Spleen (tissue), 7 donors: ENCODE measurements at regions not wholly inside any gene's neighbourhood (a gene's known extent, or its start where the extent isn't known, plus 50 kb on each side); places are given as distances from the start of the nearest gene placed in this dataset.

Experiments
- POLR2A ChIP-seq, 3 donors: fragments of 450-650 bp; IDR thresholded peaks; one replicate each; pipeline ENCODE4 v1.5.1; 2017; ENCODE audit warnings: antibody characterized with exemption in 3 of 3, mild to moderate bottlenecking in 1 of 3
- POLR2AphosphoS5 ChIP-seq, 3 donors: sonication (generic); formaldehyde crosslinking; IDR thresholded peaks; one replicate each; pipeline ENCODE4 v1.5.1; 2017; ENCODE audit warnings: antibody characterized with exemption in 3 of 3
- TF ChIP-seq, protein P1 (sequence below), 11 experiments: fragments of 200-600 bp in 7 of 11; fragments of 450-650 bp in 4 of 11; sonication (generic) in 4 of 11; IDR thresholded peaks in 8 of 11; conservative IDR thresholded peaks in 3 of 11; 1 replicate in 7 of 11; 2 replicates in 4 of 11; pipeline versions ENCODE4 v1.4.0 to v1.8.0; 2016 to 2021; ENCODE audit warnings: antibody characterized with exemption in 11 of 11, inconsistent platforms in 4 of 11, mild to moderate bottlenecking in 1 of 11
- donor health status: DM: no; HTN: no; CAD: no; lungs with moderate emphysema.
- donor health status: DM: no; HTN: no; CAD: no.
- donor health status: DM: no; HTN: no; CAD: no.

DNA sequence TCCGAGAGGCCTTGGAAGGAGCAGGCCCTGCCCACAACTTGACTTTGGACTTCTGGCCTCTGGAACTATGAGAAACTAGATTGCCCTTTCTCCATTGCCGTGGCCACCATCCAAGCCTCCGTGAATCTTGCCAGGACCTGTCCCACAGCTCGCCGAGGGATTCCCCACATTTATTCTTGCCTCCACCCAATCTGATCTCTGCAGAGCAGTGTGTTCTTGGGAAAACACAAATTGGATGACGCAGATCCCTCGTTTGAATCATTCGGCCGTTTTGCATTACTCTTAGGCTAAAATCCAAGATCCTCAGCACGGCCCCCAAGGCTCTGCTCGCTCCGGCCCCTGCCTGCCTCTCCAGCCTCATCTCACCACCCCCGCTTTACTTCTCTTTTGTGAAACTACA lies 364.2 kb downstream of the ZNF516 start:
- TF ChIP-seq, protein P1, sequence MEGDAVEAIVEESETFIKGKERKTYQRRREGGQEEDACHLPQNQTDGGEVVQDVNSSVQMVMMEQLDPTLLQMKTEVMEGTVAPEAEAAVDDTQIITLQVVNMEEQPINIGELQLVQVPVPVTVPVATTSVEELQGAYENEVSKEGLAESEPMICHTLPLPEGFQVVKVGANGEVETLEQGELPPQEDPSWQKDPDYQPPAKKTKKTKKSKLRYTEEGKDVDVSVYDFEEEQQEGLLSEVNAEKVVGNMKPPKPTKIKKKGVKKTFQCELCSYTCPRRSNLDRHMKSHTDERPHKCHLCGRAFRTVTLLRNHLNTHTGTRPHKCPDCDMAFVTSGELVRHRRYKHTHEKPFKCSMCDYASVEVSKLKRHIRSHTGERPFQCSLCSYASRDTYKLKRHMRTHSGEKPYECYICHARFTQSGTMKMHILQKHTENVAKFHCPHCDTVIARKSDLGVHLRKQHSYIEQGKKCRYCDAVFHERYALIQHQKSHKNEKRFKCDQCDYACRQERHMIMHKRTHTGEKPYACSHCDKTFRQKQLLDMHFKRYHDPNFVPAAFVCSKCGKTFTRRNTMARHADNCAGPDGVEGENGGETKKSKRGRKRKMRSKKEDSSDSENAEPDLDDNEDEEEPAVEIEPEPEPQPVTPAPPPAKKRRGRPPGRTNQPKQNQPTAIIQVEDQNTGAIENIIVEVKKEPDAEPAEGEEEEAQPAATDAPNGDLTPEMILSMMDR (IDR thresholded peaks at IDR 0.05 in 8 of 11, conservative IDR thresholded peaks at IDR 0.05 in 3 of 11), result no peak
- TF ChIP-seq POLR2AphosphoS5 (IDR thresholded peaks at IDR 0.05) (no peak), POLR2A (IDR thresholded peaks at IDR 0.05) (no peak)
